NCI-H1105 (cell line): ENCODE measurements at regions not wholly inside any gene's neighbourhood (a gene's known extent, or its start where the extent isn't known, plus 50 kb on each side); places are given as distances from the start of the nearest gene placed in this dataset.

Source experiments
- DNase-seq: peaks from one replicate; lab custom pipeline; 2025; lab: John Stamatoyannopoulos, UW

GRCh38 chr2:196249171-196249570 lies 77.8 kb upstream of the STK17B start:
- no peak for DNase-seq

DNA sequence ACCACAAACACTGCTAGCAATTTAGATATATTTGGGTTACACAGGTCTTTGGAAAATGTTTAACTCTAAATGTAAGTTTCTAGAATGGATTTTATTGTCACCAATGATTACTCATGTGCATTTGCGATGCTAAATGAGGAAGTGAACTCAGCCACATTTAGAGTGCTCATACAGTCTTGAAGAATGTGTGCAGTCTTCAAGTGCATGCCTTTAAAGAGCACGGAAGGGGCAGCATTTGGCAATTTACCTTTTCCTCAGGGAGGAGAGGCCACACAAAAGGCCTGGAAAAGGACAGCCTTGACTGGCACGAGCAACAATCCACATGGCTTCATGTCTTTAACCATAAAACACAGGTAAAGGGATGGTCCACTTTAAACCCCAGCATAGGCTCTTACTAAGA lies 78.5 kb upstream of the STK17B start:
- no peak for DNase-seq

DNA sequence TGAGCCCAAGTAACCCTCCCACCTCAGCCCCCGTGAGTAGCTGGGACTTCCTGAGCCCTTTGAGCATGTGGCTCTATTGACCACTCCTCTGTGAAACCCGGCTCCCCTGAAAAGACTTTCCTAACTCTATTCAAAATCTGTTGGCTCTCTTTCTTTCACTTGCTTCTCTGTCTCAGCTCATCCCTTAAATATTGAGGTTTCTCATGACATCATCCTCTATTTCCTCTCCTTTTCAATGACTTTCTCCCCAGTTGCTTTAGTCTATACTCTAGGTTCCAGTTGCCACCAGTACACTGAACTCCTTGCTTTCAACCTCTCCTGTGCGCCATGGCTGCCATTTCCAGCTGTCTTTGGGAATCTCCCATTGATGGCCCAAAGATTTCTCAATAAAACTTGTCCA lies 79.8 kb upstream of the STK17B start:
- DNase-seq, result no peak

DNA sequence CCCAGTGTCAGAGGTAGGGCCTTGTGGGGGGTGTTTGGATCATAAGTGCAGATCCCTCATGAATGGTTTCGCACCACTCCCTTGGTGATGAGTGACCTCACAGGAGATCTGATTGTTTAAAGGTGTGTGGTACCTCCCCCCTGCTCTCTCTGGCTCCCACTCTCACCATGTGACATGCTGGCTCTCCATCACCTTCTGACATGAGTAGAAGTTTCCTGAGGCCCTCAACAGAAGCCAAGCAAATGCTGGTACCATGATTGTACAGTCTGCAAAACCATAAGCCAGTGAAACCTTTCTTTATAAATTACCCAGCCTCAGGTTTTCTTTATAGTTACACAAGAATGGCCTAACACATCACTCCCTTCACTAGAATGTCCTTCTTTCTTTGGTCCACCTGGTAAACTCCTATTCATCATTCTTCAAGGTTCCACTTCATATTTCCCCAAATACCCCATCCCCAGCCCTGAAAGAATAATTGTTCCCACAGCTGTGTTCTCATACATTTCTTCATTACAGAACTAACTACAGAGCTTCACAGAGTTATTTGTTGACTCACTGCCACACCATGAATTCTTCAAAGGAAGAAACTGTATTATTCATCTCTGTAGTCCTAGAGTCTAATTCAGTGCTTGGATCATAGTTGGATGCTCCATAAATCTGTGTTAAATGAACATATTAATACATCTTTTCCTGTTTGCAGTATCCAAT lies 81.2 kb upstream of the STK17B start:
- no peak for DNase-seq

- DNase-seq, result no peak
Measured at GRCh38 chr2:196253116-196253480, 81.7 kb upstream of the STK17B start.

DNA sequence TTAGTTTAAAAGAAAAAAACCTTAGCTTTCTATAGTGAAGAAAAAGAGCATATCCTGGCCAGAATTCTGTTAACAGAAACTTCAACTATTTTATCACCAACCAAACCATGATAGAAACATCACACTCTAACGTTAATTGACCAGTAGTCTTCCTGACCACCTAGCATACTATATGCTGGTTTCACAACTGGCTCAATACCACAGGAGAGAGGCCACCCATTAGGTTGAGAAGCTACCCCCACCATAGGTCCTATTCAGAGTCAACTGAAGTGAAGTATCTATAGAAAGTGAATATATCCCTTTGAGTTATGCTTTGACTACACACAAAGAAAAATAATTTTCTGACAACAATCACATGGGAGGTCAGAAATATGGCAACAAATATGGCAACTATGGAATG lies 85.2 kb upstream of the STK17B start:
- DNase-seq, result no peak

- DNase-seq, result no peak
Measured at GRCh38 chr2:196257086-196257485, 85.7 kb upstream of the STK17B start.

- DNase-seq, result no peak
Measured at GRCh38 chr2:196258407-196258806, 87.0 kb upstream of the STK17B start.

DNA sequence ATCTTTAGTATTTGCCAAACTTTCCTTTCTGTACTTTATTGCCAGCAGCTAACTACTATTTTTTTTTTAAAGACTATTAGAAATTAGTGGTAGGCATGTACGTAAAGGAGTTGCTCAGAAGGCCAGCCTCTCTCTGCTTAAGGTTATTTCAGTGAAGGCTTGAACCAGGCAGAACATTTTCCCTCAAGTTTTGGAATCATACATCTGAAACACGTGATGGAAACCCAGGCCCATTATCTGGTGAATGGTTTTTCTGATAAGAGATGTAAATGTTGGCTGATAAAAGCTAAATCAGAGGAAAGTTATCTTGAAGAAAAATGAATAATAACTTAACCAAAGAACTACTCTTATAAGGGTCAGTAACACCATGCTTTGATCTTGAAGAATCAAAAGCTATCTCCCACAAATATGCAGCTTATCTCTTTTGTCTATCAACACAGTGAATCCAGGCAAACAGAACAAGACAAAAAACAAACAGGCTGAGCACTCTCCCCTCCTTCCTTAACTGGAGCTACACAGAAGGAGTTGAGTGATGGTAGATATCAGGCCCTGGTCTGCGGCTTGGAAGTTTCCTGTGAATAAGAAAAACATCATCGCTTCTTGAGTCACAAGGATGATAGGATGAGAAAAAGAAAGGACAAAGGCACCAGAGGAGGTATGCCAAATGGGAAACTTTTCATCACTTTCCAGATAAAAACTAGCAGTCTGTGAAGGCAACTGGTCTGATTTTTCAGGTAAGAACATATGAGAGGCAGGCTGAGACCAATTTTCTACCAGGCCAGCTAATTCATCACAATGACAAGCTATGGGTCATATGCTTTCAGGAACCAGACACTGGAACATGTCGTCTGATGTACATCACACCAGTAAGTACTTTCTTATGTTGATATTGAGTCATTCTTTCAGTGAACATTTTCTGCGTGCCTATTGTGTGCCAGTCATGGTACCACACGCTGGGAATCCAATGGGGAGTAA lies 88.4 kb upstream of the STK17B start:
- no peak for DNase-seq

DNA sequence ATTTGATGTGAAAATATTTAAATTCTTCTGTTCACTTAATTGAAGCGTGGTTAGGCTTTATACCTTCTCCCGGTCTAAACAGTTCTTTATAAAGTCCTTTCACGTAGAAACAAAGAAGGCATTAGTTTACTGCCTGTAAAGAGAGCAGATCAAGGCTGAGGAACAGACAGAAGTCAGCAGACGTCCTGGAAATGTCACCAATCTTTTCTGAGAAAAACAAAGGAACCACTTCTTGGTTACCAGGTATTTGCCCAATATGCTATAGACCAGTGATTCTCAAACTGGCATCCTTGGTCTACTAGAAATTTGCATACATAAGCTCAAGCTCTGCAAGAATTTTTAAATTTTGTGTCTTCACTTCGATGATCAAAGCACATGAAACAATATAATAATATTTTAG lies 89.2 kb upstream of the STK17B start:
- DNase-seq, result no peak

DNA sequence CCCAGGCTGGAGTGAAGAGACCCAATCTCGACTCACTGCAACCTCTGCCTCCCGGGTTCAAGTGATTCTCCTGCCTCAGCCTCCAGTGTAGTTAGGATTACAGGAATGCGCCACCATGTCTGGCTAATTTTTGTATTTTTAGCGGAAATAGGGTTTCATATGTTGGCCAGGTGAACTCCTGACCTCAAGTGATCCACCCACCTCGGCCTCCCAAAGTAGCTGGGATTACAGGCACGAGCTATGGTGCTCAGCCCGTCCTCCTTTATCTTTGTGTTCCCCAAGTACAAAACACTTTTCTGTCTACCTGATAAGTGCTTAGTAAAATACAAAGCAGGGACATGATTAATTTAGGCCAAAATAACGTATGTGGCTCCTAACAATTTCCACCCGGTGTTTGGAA lies 91.2 kb upstream of the STK17B start:
- DNase-seq, result no peak

GRCh38 chr2:196263181-196263747 lies 91.9 kb upstream of the STK17B start:
- DNase-seq, result no peak

DNA sequence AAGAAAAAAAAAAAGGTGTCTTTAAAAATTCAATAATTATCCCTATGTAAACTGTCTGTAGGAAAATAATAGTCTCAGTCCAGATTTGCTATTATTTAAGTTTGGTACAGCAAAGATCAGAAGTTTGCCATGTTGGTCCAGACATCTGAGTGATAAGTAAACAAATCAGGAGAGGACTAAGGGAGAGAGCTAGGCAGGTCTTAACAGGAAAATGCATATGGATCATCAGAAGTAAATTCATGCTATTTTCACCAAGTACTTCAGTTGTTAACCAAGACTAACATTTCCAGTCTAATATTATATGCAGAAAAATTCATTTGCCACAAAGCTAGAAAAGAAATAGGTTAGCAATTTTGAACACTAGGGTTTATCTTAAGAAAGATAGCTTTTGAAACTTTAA lies 95.0 kb upstream of the STK17B start:
- no peak for DNase-seq

GRCh38 chr2:196266855-196267254 lies 95.5 kb upstream of the STK17B start:
- no peak for DNase-seq

DNA sequence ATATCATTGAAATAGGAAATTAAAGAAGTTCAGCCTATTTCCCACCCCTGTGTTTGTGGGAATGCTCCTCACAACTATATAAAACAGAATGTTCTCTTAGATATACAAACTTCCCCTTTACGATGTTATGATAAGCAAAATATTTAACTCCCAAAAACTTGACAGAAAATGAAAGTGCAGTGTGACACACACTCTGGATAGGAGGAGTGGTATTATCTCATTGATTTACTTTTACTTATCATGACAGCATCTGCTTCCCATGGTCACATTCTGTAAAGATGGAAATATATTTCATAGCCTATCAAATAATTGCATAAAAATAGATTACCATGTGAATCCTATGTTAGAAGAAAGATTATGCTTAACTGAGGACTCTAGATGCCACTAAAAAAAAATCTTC lies 96.6 kb upstream of the STK17B start:
- no peak for DNase-seq

DNA sequence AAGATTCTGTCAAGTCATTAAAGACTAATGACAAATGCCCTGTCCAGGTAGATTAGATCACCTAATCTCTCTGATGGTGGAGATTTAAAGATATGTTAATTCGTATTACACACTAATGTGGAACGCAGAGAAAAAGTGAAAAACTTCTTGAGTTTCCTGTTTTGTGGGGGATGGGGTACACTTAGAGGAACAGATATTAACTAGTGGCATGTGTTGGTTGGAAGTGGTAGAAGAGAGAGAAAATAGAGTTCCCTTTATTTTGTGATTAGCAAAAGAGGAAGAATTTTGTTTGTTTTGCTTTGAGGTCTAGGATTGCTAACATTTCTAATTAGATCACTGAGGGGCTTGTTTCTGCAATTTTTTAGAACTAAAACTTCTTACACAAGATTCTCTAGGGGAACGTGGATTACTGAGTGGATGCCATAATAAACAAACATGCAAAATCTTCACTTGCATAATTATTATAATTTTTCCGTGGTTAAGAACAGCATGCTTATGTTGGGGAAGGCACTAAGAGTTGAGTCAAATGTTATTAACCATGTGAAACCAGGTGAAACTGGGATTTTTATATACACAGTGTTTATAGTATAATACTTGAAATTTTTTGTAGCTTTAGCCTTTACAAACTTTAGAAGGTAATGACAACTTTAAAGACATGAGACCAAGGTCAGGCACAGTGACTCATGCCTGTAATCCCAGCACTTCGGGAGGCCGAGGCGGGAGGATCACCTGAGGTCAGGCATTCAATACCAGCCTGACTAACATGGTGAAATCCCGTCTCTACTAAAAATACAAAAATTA lies 97.4 kb upstream of the STK17B start:
- no peak for DNase-seq

DNA sequence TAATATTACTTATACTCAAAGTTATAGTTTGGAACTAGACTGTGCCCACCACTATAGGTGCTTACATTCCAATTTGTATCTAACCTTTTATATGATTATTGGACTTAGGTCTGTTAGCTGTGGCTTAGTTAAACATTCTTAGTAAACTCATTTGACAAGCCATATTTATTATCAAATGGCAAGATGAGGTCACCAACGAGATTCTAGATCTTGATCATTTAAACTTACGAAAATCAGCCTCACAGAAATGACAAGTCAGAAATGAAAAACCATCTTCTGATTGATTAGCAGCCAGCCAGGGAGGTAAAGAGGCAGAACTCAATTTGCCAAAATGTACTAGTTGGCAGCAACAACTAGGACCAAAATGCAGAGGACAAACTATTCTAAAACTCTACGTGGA lies 100.4 kb upstream of the STK17B start:
- DNase-seq, result no peak

DNA sequence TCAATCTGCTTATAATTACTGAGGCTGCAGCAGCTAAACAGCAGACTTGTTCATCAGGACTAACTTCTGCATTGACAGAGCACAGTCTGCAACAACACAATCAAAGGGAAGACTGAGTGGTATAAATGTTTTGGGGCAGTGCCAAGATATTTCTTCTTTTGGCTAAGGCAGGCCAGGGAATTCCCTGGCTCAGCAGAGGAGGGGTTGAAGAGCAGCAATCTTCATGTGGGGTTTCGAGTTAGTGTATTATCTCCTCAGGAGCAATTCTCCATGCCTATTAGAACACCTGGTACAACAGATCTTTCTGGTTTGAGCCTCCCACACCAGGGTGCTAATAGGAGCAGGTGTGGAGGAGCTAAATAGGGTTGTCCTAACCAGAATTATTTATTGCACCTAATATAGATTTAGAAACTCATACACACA lies 103.0 kb upstream of the STK17B start:
- DNase-seq, result peak; percentile 77

- no peak for DNase-seq
Measured at GRCh38 chr2:196275646-196276352, 104.4 kb upstream of the STK17B start.

DNA sequence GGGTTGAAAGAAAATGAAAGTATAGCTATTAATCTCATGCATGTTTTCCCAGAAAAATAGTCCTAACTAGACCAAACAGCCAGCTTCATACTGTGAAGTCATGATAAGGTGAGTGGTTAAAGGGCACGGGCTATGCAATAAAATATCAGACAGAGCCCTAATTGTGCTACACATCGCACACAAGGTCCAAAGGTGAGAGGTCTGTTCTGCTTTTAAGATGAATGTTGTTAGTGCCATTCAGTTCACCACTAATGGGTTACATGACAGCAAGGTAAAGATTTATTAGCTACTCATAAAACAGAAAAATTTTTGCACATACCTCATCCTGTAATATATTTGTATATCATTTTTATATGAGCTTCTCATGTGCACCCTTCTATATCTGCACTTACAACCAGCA lies 105.0 kb upstream of the STK17B start:
- DNase-seq, result no peak

- DNase-seq, result no peak
Measured at GRCh38 chr2:196277002-196277401, 105.6 kb upstream of the STK17B start.

- DNase-seq, result no peak
Measured at GRCh38 chr2:196278491-196278911, 107.1 kb upstream of the STK17B start.
